ENCODE measurements at regions not wholly inside any gene's neighbourhood (a gene's known extent, or its start where the extent isn't known, plus 50 kb on each side); places are given as distances from the start of the nearest gene placed in this dataset.

GRCh38 chr17:77798481-77798880, 160.0 kb upstream of the TNRC6C start:
- H3K27ac ChIP-seq (replicated peaks), result no peak overlapping the region
- no peak for DNase-seq
- no peak overlapping the region for H3K4me3 ChIP-seq
- H3K27me3 ChIP-seq (ENCODE audit: low read depth), result no peaks in the 10 kb centered on the region
- intact Hi-C loops (cut with micrococcal nuclease), result no loop called here
- H3K9me3 ChIP-seq (replicated peaks), result no peaks in the 10 kb centered on the region
- no peaks in the 10 kb centered on the region for H3K36me3 ChIP-seq
- H3K4me1 ChIP-seq, result peaks cover 13% of the 10 kb centered on the region
- TF ChIP-seq, protein P1, sequence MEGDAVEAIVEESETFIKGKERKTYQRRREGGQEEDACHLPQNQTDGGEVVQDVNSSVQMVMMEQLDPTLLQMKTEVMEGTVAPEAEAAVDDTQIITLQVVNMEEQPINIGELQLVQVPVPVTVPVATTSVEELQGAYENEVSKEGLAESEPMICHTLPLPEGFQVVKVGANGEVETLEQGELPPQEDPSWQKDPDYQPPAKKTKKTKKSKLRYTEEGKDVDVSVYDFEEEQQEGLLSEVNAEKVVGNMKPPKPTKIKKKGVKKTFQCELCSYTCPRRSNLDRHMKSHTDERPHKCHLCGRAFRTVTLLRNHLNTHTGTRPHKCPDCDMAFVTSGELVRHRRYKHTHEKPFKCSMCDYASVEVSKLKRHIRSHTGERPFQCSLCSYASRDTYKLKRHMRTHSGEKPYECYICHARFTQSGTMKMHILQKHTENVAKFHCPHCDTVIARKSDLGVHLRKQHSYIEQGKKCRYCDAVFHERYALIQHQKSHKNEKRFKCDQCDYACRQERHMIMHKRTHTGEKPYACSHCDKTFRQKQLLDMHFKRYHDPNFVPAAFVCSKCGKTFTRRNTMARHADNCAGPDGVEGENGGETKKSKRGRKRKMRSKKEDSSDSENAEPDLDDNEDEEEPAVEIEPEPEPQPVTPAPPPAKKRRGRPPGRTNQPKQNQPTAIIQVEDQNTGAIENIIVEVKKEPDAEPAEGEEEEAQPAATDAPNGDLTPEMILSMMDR (IDR thresholded peaks at IDR 0.05; ENCODE audit: borderline replicate concordance), result no peak

DNA sequence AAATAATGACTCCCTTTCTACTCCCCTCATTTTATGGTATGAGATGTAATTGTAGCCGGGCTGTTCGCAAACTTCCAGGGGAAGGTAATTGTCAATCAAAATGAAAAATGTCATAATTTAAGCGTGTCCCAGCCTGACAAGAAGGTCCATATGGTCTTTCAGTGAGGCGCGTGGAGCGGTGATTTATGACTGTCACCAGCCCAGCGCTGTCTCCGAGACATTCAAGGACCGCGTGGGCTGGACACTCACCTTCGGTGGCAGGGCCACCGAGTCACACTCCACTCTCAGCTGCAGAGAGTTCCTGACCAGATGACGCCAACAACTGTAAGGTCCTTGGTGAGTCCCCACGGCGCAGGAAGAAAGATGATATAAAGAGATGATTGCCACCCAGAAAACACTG, 157.7 kb upstream of the TNRC6C start:
- no peaks in the 10 kb centered on the region for H3K36me3 ChIP-seq
- no peak for DNase-seq
- intact Hi-C loops (cut with micrococcal nuclease), result no loop called here
- H3K4me1 ChIP-seq, result peaks cover 13% of the 10 kb centered on the region
- no peak overlapping the region for H3K4me3 ChIP-seq
- H3K27ac ChIP-seq (replicated peaks), result no peak overlapping the region
- H3K9me3 ChIP-seq (replicated peaks), result no peaks in the 10 kb centered on the region
- TF ChIP-seq, protein P1 (IDR thresholded peaks at IDR 0.05; ENCODE audit: borderline replicate concordance), result no peak
- no peaks in the 10 kb centered on the region for H3K27me3 ChIP-seq (ENCODE audit: low read depth)

GRCh38 chr17:77801545-77802332, 156.8 kb upstream of the TNRC6C start:
- Histone ChIP-seq H3K9me3 (replicated peaks) (no peaks in the 10 kb centered on the region), H3K4me1 (peaks cover 13% of the 10 kb centered on the region), H3K27ac (replicated peaks) (no peak overlapping the region), H3K36me3 (no peaks in the 10 kb centered on the region), H3K27me3 (ENCODE audit: low read depth) (no peaks in the 10 kb centered on the region), H3K4me3 (no peak overlapping the region)
- no peak for DNase-seq
- TF ChIP-seq, protein P1 (IDR thresholded peaks at IDR 0.05; ENCODE audit: borderline replicate concordance), result no peak
- intact Hi-C loops (cut with micrococcal nuclease), result no loop called here

DNA sequence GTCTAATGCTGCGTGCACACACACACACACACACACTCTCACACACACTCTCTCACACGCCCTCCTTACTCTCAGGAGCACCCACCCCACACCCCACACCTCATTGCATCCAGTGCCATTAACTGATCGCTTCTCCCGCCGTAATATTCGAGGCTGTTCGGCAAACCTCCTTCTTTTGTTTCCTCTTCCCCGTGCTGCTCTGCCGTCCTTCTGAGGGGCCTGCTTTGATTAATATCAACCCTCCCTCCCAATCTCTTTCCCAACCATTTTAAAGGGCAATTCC, 156.2 kb upstream of the TNRC6C start:
- H3K4me3 ChIP-seq, result no peak overlapping the region
- intact Hi-C loops (cut with micrococcal nuclease), result no loop called here
- H3K27me3 ChIP-seq (ENCODE audit: low read depth), result no peaks in the 10 kb centered on the region
- H3K27ac ChIP-seq (replicated peaks), result no peak overlapping the region
- no peaks in the 10 kb centered on the region for H3K9me3 ChIP-seq (replicated peaks)
- DNase-seq, result no peak
- H3K36me3 ChIP-seq, result no peaks in the 10 kb centered on the region
- H3K4me1 ChIP-seq, result peaks cover 13% of the 10 kb centered on the region
- TF ChIP-seq, protein P1 (IDR thresholded peaks at IDR 0.05; ENCODE audit: borderline replicate concordance), result no peak

GRCh38 chr17:77802811-77803220, 155.7 kb upstream of the TNRC6C start:
- H3K36me3 ChIP-seq, result no peaks in the 10 kb centered on the region
- DNase-seq, result no peak
- H3K4me1 ChIP-seq, result peaks cover 13% of the 10 kb centered on the region
- intact Hi-C loops (cut with micrococcal nuclease), result no loop called here
- TF ChIP-seq, protein P1 (IDR thresholded peaks at IDR 0.05; ENCODE audit: borderline replicate concordance), result no peak
- no peaks in the 10 kb centered on the region for H3K9me3 ChIP-seq (replicated peaks)
- no peaks in the 10 kb centered on the region for H3K27me3 ChIP-seq (ENCODE audit: low read depth)
- no peak overlapping the region for H3K27ac ChIP-seq (replicated peaks)
- H3K4me3 ChIP-seq, result no peak overlapping the region

All from left ventricle myocardium inferior (tissue), 1 donor.